HG03066 (cell line): ENCODE measurements at regions not wholly inside any gene's neighbourhood (a gene's known extent, or its start where the extent isn't known, plus 50 kb on each side); places are given as distances from the start of the nearest gene placed in this dataset.

ENCODE experiments used
- ATAC-seq: cut with Tn5 transposase; IDR thresholded peaks from one replicate; pipeline ENCODE4 v1.9.1; 2021; ENCODE audit warnings: low read depth; ENCODE audit not compliant: unreplicated experiment

DNA sequence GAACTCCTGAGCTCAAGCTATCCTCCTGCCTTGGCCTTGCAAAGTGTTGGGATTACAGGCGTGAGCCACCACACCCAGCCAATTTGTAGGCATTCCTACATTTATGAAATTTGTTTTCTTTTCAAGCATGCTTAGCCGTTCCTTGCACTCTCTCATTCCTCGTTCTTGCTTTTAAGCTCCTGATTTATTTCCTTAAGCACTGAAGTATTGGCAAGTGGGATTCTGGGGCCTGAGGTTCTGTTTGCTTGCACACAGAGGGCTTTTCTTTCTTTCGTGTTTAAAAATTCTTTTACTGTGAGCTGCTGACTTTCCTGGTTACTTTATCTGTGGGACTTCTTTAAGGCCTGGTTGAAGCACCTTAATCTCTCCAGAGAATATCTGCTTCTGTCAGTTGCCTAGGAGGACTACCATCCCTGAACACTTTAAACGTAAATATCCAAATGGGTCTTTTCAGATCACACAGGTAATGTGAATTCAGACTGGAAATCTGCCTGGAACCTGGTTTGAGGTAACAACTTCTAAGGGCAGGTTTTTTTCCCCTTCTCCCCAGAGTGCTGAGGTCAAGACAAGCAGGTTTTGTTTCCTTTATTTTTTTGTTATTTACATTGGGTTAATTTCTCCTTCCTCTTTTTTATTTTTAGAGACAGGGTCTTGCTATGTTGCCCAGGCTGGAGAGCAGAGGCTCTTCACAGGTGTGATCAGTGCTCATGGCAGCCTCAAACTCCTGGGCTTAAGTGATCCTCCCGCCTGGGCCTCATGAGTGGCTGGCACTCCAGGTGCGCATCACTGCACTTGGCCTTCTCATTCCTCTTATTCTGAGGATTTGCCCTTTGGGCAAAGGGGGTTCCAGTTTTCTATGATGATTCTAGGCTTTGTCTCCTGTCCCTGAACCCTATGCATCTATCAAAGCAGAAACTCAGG lies 102.9 kb downstream of the PFKFB3 start:
- no peak for ATAC-seq

GRCh38 chr10:6306917-6307316 lies 104.2 kb downstream of the PFKFB3 start:
- ATAC-seq: no peak

- ATAC-seq: no peak
Observed at GRCh38 chr10:6309816-6310215, 107.1 kb downstream of the PFKFB3 start.

DNA sequence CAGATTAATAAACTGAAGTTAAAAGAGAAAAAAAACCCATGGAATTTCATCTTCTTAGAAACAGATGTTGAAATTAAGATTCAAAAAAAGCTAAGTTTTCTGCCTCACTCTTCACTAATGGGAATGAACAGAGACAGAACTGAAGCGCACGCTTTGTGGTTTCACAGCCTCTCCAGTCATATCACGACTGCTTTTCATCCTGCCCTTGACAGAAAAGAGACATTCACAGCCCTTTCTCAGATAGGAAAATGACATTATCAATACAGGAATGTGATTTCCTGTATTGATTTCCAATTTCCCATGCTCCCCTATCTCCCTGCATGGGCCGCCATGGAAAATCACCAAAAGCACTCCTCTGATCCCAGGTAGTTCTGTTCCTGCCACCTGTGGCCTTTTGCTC lies 108.2 kb downstream of the PFKFB3 start:
- no peak for ATAC-seq

- no peak for ATAC-seq
Observed at GRCh38 chr10:6311700-6312330, 109.1 kb downstream of the PFKFB3 start.

DNA sequence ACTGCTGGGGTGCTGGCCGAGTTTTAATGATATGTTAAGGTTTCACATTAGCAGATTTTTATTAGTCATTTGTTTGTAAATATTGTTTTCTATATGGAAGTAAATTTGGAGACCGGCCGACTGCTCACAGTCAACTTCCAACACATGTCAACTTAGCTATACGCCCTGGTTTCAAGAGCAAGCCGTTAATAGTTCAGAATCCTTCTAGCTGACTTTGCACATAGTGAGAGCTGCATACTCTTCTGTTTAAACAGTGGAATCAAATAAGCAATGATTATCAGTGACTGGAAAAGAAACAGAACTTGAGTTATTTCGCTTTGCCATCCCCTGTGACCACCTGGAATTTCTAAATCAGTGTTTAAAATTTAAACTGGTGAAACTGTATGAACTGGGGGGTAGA lies 109.9 kb downstream of the PFKFB3 start:
- no peak for ATAC-seq

DNA sequence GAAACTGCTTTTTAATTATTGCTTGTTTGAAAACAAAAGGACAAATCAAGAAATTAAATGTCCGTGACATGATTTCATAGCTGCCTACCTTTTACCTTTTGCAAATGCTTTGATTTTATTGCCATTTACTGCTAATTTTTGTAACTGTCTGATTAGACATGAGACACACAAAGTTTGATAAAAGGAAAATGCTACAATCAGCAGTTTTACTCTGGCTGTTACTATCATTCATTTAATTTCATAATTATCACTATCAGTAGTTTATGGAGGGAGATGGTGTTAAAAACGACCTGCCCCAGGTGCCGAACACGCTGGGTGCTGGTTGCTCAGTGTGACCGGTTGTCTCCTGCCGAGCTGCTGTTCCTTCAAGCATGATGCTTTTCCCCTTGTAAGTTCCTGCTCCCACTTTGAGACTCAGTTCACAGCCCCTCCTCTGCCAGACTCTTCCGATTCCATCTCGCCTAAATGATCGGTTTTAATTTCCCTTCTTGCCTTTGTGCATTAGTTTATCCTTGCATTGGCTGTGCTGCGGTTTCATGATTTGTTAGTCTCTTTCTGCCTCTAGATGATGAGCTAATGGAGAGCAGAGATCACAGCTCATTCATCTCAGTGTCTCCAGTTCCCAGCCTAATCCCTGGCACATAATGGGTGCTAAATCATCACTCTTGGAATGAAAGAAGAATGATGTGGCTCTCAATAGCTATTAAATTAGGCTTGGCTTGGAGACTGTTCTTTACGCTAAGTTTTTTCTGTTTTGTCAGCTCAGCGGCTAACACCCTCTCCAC lies 110.6 kb downstream of the PFKFB3 start:
- ATAC-seq: no peak

DNA sequence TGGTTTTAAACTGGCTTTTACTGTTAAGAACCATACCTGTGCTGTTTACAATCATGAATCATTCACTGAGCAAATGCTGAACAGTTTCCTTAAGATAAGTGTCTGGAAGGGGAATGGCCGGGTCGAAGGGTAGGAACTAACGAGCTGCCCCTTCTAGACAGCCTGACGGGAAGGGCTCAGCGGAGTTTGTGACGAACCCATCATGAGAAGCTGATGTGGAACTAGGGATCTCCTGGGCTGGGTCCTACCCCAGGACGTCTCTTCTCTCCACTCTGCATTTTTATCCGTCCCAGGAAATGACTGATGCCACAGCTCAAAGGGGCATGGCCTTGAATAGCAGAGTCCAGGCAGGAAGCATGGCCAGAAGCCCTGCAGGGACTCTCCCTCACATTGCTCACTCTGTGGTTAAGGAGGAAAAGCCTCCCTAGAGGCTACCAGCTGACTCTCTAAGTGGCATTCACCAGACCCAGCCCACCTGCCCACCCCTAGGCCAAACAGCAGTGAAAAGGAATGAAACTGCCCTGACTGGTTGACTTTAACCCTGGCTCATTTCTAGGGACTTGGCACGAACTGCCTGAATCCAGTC lies 112.0 kb downstream of the PFKFB3 start:
- no peak for ATAC-seq

DNA sequence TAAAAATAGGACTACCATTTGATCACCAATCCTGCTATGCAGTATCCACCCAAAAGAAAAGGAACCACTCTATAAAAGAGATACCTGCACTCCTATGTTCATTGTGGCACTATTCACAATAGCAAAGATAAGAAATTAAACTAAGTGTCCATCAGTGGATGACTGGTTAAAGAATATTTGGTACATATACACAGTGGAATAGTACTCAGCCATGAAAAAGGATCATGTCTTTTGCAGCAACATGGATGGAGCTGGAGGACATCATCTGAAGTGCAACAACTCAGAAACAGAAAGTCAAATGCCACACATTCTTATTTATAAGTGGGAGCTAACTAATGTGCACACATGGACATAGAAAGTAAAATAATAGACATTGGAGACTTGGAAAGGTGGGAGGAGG lies 116.4 kb downstream of the PFKFB3 start:
- ATAC-seq: no peak

GRCh38 chr10:6320320-6321010 lies 117.7 kb downstream of the PFKFB3 start:
- ATAC-seq: peak; percentile 70

- no peak for ATAC-seq
Observed at GRCh38 chr10:6321880-6322279, 119.1 kb downstream of the PFKFB3 start.

DNA sequence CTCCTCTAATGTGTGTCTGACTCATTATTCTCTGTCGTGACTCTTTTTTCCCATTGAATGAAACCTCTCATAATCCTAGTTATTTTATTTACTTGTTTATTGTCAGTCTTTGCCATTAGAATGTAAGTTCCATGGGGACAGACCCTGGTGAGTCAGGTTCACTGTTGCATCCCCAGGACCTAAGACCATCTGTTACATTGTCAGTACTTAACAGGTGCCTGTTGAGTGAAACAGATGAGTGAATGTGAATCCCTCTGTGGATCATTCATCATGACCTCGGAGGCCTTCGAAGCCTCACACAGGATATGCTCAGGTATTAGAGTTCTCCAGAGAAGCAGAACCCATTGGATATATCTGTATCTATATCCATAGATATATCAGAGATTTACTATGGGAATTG lies 120.1 kb downstream of the PFKFB3 start:
- no peak for ATAC-seq

DNA sequence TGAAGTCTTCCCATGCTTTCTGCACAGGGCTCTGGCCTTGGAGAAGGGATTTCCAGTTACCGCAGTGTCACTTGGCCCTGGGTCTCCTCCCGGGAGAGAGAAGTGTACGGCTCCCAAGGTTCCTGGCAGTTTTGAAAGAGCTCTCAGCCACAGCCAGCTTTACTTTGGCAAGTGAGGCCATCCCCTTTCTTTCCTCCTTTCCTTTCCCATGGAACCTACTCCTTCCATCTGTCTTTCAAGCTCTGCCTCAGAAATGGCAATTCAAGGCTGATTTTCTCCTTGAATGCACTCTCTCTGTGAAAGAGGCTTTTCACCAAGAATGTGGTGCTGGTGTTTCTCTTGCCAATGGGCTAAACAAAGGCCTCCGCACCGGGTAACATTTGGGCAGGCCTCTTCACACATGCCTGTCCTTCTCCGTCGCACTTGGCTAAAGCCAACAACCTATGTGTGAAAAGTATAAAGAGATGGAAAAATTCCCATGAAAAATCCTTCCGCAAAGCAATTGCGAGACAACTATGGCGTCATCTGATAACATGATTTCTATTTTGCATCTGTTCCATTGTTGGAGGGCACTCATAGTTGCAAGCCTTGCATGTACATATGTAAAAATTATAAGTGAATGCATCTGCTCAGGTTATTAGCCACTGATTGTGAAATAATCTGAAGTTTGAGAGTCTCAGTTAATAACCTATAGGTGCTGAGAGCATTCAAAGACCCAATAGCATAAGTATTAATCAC lies 125.4 kb downstream of the PFKFB3 start:
- ATAC-seq: no peak

GRCh38 chr10:6328699-6329423 lies 126.1 kb downstream of the PFKFB3 start:
- no peak for ATAC-seq

- ATAC-seq: no peak
Observed at GRCh38 chr10:6333086-6333485, 130.4 kb downstream of the PFKFB3 start.

DNA sequence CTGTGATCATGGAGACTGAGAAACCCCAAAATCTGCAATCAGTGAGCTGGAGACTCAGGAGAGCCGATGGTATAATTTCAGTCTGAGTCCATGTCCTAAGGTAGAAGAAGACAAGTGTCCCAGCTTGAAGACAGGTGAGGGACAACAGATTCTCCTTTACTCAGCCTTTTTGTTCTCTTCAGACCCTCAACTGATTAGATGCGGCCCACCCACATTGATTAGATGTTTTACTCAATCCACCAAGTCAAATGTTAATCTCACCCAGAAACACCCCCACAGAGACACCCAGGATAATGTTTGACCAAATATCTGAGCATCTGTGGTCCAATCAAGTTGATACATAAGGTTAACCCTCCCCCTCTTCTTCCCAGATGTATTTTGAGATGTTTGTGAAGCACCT lies 131.2 kb downstream of the PFKFB3 start:
- ATAC-seq: no peak

GRCh38 chr10:6336016-6336415 lies 133.3 kb downstream of the PFKFB3 start:
- ATAC-seq: no peak

DNA sequence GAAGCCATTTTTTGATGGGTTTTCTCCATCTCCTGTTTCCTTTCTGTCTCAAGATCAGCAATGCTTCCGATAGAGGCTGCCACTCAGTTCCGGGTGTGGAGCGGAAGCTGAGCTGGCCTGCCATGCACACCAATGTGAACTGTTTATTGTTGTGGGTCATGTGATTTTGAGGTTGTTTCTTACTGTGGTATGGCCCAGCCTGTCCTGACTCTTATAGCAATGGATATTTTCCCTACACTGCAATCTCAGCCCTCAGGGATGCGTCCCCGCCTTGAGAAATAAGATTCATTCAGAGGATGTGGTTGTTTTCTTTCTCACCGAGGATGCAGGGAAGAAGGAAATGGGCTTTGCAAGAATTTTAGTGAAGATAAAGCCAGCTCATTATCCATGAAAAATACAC lies 134.7 kb downstream of the PFKFB3 start:
- ATAC-seq: no peak

GRCh38 chr10:6338361-6338760 lies 135.6 kb downstream of the PFKFB3 start:
- no peak for ATAC-seq
